Karpas-422 (cell line): ENCODE measurements at regions not wholly inside any gene's neighbourhood (a gene's known extent, or its start where the extent isn't known, plus 50 kb on each side); places are given as distances from the start of the nearest gene placed in this dataset.
"Not testable (repeated sequence)": the region's sequence is repeated elsewhere in the genome, so short reads cannot be mapped to it uniquely, and the experiment has no call there.

ENCODE experiments used
- DNase-seq: peaks from one replicate; pipeline ENCODE4 v3.0.0-alpha.2; 2015
- H2AFZ ChIP-seq: fragments of 200-600 bp; sonication (generic); 2 replicates; pipeline ENCODE4 v1.6.1; 2014; ENCODE audit warnings: antibody characterized with exemption, low read length, mixed read lengths
- H3K27ac ChIP-seq: fragments of 200-600 bp; sonication (generic); 2 replicates; pipeline ENCODE4 v1.5.1; 2014; ENCODE audit warnings: mild to moderate bottlenecking, low read length, moderate library complexity
- H3K27me3 ChIP-seq: fragments of 200-600 bp; sonication (generic); 2 replicates; pipeline ENCODE4 v1.6.1; 2014; ENCODE audit warnings: low read length, mixed read lengths
- H3K36me3 ChIP-seq: fragments of 200-600 bp; sonication (generic); 2 replicates; pipeline ENCODE4 v1.6.1; 2014; ENCODE audit warnings: low read length, mixed read lengths; ENCODE audit not compliant: insufficient read depth
- H3K4me1 ChIP-seq: fragments of 200-600 bp; sonication (generic); 2 replicates; pipeline ENCODE4 v1.6.1; 2014; ENCODE audit warnings: mild to moderate bottlenecking, low read length, mixed read lengths
- H3K4me2 ChIP-seq: fragments of 200-600 bp; sonication (generic); 2 replicates; pipeline ENCODE4 v1.6.1; 2014; ENCODE audit warnings: low read length, low read depth, mild to moderate bottlenecking; ENCODE audit not compliant: poor library complexity, severe bottlenecking
- H3K4me3 ChIP-seq: fragments of 200-600 bp; sonication (generic); 2 replicates; pipeline ENCODE4 v1.5.1; 2014; ENCODE audit warnings: mild to moderate bottlenecking, antibody characterized with exemption, low read length, mixed read lengths
- H3K79me2 ChIP-seq: fragments of 200-600 bp; sonication (generic); 2 replicates; pipeline ENCODE4 v1.6.1; 2014; ENCODE audit warnings: mild to moderate bottlenecking, low read length, mixed read lengths
- H3K9ac ChIP-seq: fragments of 200-600 bp; sonication (generic); 2 replicates; pipeline ENCODE4 v1.6.0; 2014; ENCODE audit warnings: low read length
- H3K9me2 ChIP-seq: fragments of 200-600 bp; sonication (generic), shearing (Covaris generic); replicated peaks from 2 replicates; pipeline ENCODE4 v1.6.0; 2014; ENCODE audit warnings: mild to moderate bottlenecking, low read length, moderate library complexity; ENCODE audit not compliant: insufficient read depth
- H3K9me3 ChIP-seq: fragments of 300-700, 200-600 bp; sonication (generic); 2 replicates; pipeline ENCODE4 v1.6.1; 2014; ENCODE audit warnings: low read length, mixed read lengths
- H4K20me1 ChIP-seq: fragments of 200-600 bp; sonication (generic); 2 replicates; pipeline ENCODE4 v1.6.1; 2014; ENCODE audit warnings: mild to moderate bottlenecking, antibody characterized with exemption, low read length, low read depth; ENCODE audit not compliant: insufficient read depth

- no peaks in the 10 kb centered on the region for H3K9me2 ChIP-seq
- no peak overlapping the region for H2AFZ ChIP-seq
- H3K9me3 ChIP-seq, result no peaks in the 10 kb centered on the region
- no peaks in the 10 kb centered on the region for H3K36me3 ChIP-seq
- no peak overlapping the region for H3K9ac ChIP-seq
- no peak overlapping the region for H3K4me3 ChIP-seq
- no peak overlapping the region for H3K4me2 ChIP-seq
- no peaks in the 10 kb centered on the region for H3K79me2 ChIP-seq
- no peak for DNase-seq
- no peaks in the 10 kb centered on the region for H3K4me1 ChIP-seq
- no peak overlapping the region for H3K27ac ChIP-seq
- H4K20me1 ChIP-seq, result no peaks in the 10 kb centered on the region
- H3K27me3 ChIP-seq, result no peaks in the 10 kb centered on the region
These were observed 401.5 kb upstream of the FRG2C start for GRCh38 chr3:75262661-75263060.

- H3K27ac ChIP-seq, result no peak overlapping the region
- no peak overlapping the region for H3K9ac ChIP-seq
- H3K27me3 ChIP-seq, result no peaks in the 10 kb centered on the region
- no peak overlapping the region for H3K4me3 ChIP-seq
- no peaks in the 10 kb centered on the region for H3K4me1 ChIP-seq
- DNase-seq, result no peak
- H4K20me1 ChIP-seq, result no peaks in the 10 kb centered on the region
- H3K79me2 ChIP-seq, result no peaks in the 10 kb centered on the region
- H2AFZ ChIP-seq, result no peak overlapping the region
- H3K36me3 ChIP-seq, result no peaks in the 10 kb centered on the region
- H3K9me3 ChIP-seq, result no peaks in the 10 kb centered on the region
- no peak overlapping the region for H3K4me2 ChIP-seq
- H3K9me2 ChIP-seq, result no peaks in the 10 kb centered on the region
These were observed 398.2 kb upstream of the FRG2C start for GRCh38 chr3:75265897-75266296.

GRCh38 chr3:75268576-75268975, 395.6 kb upstream of the FRG2C start:
- not testable (repeated sequence) for H3K4me3 ChIP-seq, H3K9me3 ChIP-seq, H3K27me3 ChIP-seq, H4K20me1 ChIP-seq, H3K4me1 ChIP-seq, H3K27ac ChIP-seq, H3K9me2 ChIP-seq, H3K36me3 ChIP-seq, H3K79me2 ChIP-seq, H3K9ac ChIP-seq, DNase-seq, H3K4me2 ChIP-seq, H2AFZ ChIP-seq

- DNase-seq, H3K36me3 ChIP-seq, H3K27me3 ChIP-seq, H3K4me1 ChIP-seq, H2AFZ ChIP-seq, H4K20me1 ChIP-seq, H3K9me3 ChIP-seq, H3K27ac ChIP-seq, H3K4me2 ChIP-seq, H3K9me2 ChIP-seq, H3K4me3 ChIP-seq, H3K9ac ChIP-seq, H3K79me2 ChIP-seq: not testable (repeated sequence)
These were observed 391.9 kb upstream of the FRG2C start for GRCh38 chr3:75272237-75272636.

- no peaks in the 10 kb centered on the region for H3K79me2 ChIP-seq
- H3K4me1 ChIP-seq, result no peaks in the 10 kb centered on the region
- H3K4me3 ChIP-seq, result no peak overlapping the region
- no peaks in the 10 kb centered on the region for H3K36me3 ChIP-seq
- H3K9me2 ChIP-seq, result no peaks in the 10 kb centered on the region
- H3K27ac ChIP-seq, result no peak overlapping the region
- no peaks in the 10 kb centered on the region for H4K20me1 ChIP-seq
- H2AFZ ChIP-seq, result no peak overlapping the region
- H3K9me3 ChIP-seq, result no peaks in the 10 kb centered on the region
- DNase-seq, result no peak
- H3K4me2 ChIP-seq, result no peak overlapping the region
- H3K9ac ChIP-seq, result no peak overlapping the region
- H3K27me3 ChIP-seq, result no peaks in the 10 kb centered on the region
These were observed 391.4 kb upstream of the FRG2C start for GRCh38 chr3:75272691-75273090.

DNA sequence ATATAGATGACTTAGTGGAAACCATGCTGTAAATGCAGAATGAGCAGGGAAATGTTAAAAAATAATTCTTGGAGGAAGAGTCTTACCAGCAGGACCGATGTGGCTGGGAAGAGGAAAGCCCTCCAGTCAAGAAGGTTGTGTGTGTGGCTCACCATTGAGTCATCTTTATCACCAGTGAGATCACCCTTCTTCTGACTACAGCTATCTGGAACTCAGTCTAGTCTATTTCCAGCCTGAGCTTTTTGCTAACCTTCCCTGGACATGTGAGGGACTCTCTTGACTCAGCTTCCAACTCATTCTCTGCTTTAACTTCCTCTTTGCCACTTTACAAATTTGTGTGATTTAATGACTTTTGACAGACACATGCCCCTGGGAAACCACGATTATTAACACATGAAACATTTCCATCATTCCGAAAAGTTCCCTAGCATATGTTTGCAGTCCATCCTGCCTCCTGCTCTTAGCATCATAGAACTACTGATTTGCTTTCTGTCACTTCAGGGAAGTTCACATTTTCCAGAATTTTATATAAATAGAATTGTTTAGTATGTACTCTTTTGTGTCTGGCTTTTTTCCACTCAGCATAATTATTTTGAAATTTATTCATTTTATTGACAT, 378.5 kb upstream of the FRG2C start:
- not testable (repeated sequence) for DNase-seq, H4K20me1 ChIP-seq, H3K9ac ChIP-seq, H3K4me1 ChIP-seq, H3K9me3 ChIP-seq, H2AFZ ChIP-seq, H3K27me3 ChIP-seq, H3K4me3 ChIP-seq, H3K27ac ChIP-seq, H3K79me2 ChIP-seq, H3K4me2 ChIP-seq, H3K36me3 ChIP-seq, H3K9me2 ChIP-seq

DNA sequence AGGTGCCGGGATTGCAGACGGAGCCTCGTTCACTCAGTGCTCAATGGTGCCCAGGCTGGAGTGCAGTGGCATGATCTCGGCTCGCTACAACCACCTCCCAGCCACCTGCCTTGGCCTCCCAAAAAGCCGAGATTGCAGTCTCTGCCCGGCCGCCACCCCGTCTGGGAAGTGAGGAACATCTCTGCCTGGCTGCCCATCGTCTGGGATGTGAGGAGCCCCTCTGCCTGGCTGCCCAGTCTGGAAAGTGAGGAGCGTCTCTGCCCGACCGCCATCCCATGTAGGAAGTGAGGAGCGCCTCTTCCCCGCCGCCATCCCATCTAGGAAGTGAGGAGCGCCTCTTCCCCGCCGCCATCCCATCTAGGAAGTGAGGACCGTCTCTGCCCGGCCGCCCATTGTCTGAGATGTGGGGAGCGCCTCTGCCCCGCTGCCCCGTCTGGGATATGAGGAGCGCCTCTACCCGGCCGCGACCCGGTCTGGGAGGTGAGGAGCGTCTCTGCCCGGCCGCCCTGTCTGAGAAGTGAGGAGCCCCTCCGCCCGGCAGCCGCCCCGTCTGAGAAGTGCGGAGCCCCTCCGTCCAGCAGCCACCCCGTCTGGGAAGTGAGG, 375.1 kb upstream of the FRG2C start:
- not testable (repeated sequence) for H3K9ac ChIP-seq, DNase-seq, H2AFZ ChIP-seq, H3K9me2 ChIP-seq, H3K9me3 ChIP-seq, H4K20me1 ChIP-seq, H3K27me3 ChIP-seq, H3K4me3 ChIP-seq, H3K4me1 ChIP-seq, H3K79me2 ChIP-seq, H3K4me2 ChIP-seq, H3K36me3 ChIP-seq, H3K27ac ChIP-seq

DNA sequence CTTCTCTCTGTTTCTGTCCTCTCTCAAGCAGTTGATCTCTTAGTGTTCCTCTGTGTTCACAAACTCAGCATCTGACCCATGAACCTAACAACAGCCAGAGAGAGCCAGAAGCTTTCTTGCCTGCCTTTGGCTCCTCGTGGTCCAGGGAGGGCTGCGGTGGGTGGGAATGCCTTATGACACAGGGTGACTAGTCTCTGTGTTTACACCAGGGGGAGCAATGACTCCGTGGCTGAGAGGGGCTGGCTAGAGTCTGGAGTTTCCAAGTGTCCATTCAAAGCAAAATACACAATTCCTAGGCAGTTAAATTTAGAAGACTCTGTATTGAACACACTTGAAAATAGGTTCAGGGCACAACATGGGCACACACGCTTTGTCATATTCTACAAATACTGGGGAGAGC, 370.0 kb upstream of the FRG2C start:
- H3K27ac ChIP-seq, result no peak overlapping the region

More for the DNA sequence above, 370.0 kb upstream of the FRG2C start:
- H2AFZ ChIP-seq, result no peak overlapping the region
- H3K9me3 ChIP-seq, result no peaks in the 10 kb centered on the region
- H3K4me3 ChIP-seq, result no peak overlapping the region
- H3K4me1 ChIP-seq, result no peaks in the 10 kb centered on the region
- no peak overlapping the region for H3K4me2 ChIP-seq
- H3K27me3 ChIP-seq, result no peaks in the 10 kb centered on the region
- no peaks in the 10 kb centered on the region for H4K20me1 ChIP-seq
- no peaks in the 10 kb centered on the region for H3K36me3 ChIP-seq
- no peaks in the 10 kb centered on the region for H3K79me2 ChIP-seq
- no peak overlapping the region for H3K9ac ChIP-seq
- peak; percentile 57 for DNase-seq
- no peaks in the 10 kb centered on the region for H3K9me2 ChIP-seq
